IMR-90 (cell line): ENCODE measurements at regions not wholly inside any gene's neighbourhood (a gene's known extent, or its start where the extent isn't known, plus 50 kb on each side); places are given as distances from the start of the nearest gene placed in this dataset.

ENCODE experiments used
- ATAC-seq: fragments of 200-7000 bp; cut with Tn5 transposase; 2 replicates; pipeline ENCODE4 v1.9.1; 2020; ENCODE audit warnings: low read depth, mild to moderate bottlenecking, moderate library complexity
- BruUV-seq: library from RNA; stranded (reverse); fragments of 400-500 nt; replicated peaks from 2 replicates; lab custom pipeline; 2021; lab: Mats Ljungman, UMichigan
- CTCF ChIA-PET: fragments of 300-600 bp; formaldehyde crosslinking; extraction: SDS; loops from one replicate; lab custom pipeline; 2021; ENCODE audit warnings: antibody characterized with exemption; lab: Yijun Ruan, JAX
- POLR2A ChIA-PET: fragments of 300-600 bp; sonication (Branson Sonifier 250); formaldehyde crosslinking; loops from one replicate; lab custom pipeline; 2022; ENCODE audit warnings: antibody characterized with exemption; ENCODE audit not compliant: unreplicated experiment; lab: Charles Lee
- DNase-seq: peaks from one replicate; pipeline ENCODE4 v3.0.0; 2013
- H2AFZ ChIP-seq: replicated peaks from 2 replicates; pipeline ENCODE3; 2013; ENCODE audit warnings: low read length, mild to moderate bottlenecking; ENCODE audit not compliant: poor library complexity
- H2AK5ac ChIP-seq: 2 replicates; pipeline ENCODE4 v1.6.1; 2013; ENCODE audit warnings: low read depth, low read length, inconsistent platforms
- H2AK9ac ChIP-seq: replicated peaks from 2 replicates; pipeline ENCODE3; 2013; ENCODE audit warnings: mild to moderate bottlenecking, low read depth, low read length, moderate library complexity; ENCODE audit not compliant: poor library complexity
- H2BK120ac ChIP-seq: 2 replicates; pipeline ENCODE4 v1.6.1; 2013; ENCODE audit warnings: low read depth, low read length, inconsistent platforms
- H2BK15ac ChIP-seq: 3 replicates; pipeline ENCODE4 v1.6.1; 2013; ENCODE audit warnings: low read depth, low read length, inconsistent platforms
- H2BK20ac ChIP-seq: 2 replicates; pipeline ENCODE4 v1.6.1; 2013; ENCODE audit warnings: low read depth, mild to moderate bottlenecking, inconsistent platforms, low read length, moderate library complexity
- H2BK5ac ChIP-seq: 2 replicates; pipeline ENCODE4 v1.6.1; 2013; ENCODE audit warnings: mild to moderate bottlenecking, low read depth, low read length, inconsistent platforms; ENCODE audit not compliant: poor library complexity, severe bottlenecking
- H3K14ac ChIP-seq: replicated peaks from 2 replicates; pipeline ENCODE4 v1.6.1; 2013; ENCODE audit warnings: low read depth, low read length, inconsistent platforms
- H3K18ac ChIP-seq: 2 replicates; pipeline ENCODE4 v1.6.1; 2013; ENCODE audit warnings: low read depth, low read length, control low read depth
- H3K23ac ChIP-seq: 2 replicates; pipeline ENCODE4 v1.6.1; 2013; ENCODE audit warnings: low read depth, low read length, inconsistent platforms
- H3K27ac ChIP-seq: 2 replicates; pipeline ENCODE4 v1.5.1; 2013; ENCODE audit warnings: mild to moderate bottlenecking, control low read depth, low read length; ENCODE audit not compliant: insufficient read depth
- H3K27me3 ChIP-seq: 2 replicates; pipeline ENCODE4 v1.6.1; 2013; ENCODE audit warnings: low read length; ENCODE audit not compliant: control insufficient read depth, insufficient read depth
- H3K36me3 ChIP-seq: 2 replicates; pipeline ENCODE4 v1.6.1; 2013; ENCODE audit warnings: low read length, mixed read lengths; ENCODE audit not compliant: control insufficient read depth, insufficient read depth
- H3K4ac ChIP-seq: 2 replicates; pipeline ENCODE4 v1.6.1; 2013; ENCODE audit warnings: low read depth, low read length, inconsistent platforms
- H3K4me1 ChIP-seq: 2 replicates; pipeline ENCODE4 v1.6.1; 2013; ENCODE audit warnings: low read length, mixed read lengths; ENCODE audit not compliant: control insufficient read depth, insufficient read depth
- H3K4me2 ChIP-seq: 2 replicates; pipeline ENCODE4 v1.6.1; 2013; ENCODE audit warnings: low read depth, mild to moderate bottlenecking, control low read depth, low read length, moderate library complexity
- H3K4me3 ChIP-seq: 2 replicates; pipeline ENCODE4 v1.5.1; 2013; ENCODE audit warnings: low read depth, mild to moderate bottlenecking, control low read depth, low read length, moderate library complexity; ENCODE audit not compliant: insufficient read depth
- H3K56ac ChIP-seq: 2 replicates; pipeline ENCODE4 v1.6.1; 2013; ENCODE audit warnings: low read length, inconsistent platforms; ENCODE audit not compliant: insufficient read depth; ENCODE audit errors: extremely low read depth
- H3K79me1 ChIP-seq, 2 experiments: 2 replicates each; pipeline ENCODE4 v1.6.1; 2013; ENCODE audit warnings: low read length in 2 of 2, inconsistent platforms in 1 of 2, low read depth in 1 of 2
- H3K9ac ChIP-seq: 2 replicates; pipeline ENCODE4 v1.6.1; 2013; ENCODE audit warnings: low read depth, low read length, control low read depth
- H3K9me1 ChIP-seq: 2 replicates; pipeline ENCODE4 v1.6.1; 2013; ENCODE audit warnings: low read length, inconsistent platforms; ENCODE audit not compliant: insufficient read depth
- H3K9me3 ChIP-seq: 2 replicates; pipeline ENCODE4 v1.6.1; 2013; ENCODE audit warnings: low read length; ENCODE audit not compliant: control insufficient read depth, insufficient read depth
- H4K20me1 ChIP-seq: 2 replicates; pipeline ENCODE4 v1.6.1; 2013; ENCODE audit warnings: low read length, inconsistent platforms; ENCODE audit not compliant: insufficient read depth
- H4K5ac ChIP-seq: 2 replicates; pipeline ENCODE4 v1.6.1; 2013; ENCODE audit warnings: mild to moderate bottlenecking, low read depth, low read length, control low read depth
- H4K8ac ChIP-seq, 2 experiments: 2 replicates each; pipeline ENCODE4 v1.6.1; 2013; ENCODE audit warnings: low read depth in 2 of 2, low read length in 2 of 2, control low read depth in 1 of 2, inconsistent platforms in 1 of 2
- H4K91ac ChIP-seq: 2 replicates; pipeline ENCODE4 v1.6.1; 2013; ENCODE audit warnings: low read depth, low read length, inconsistent platforms; ENCODE audit not compliant: insufficient read depth
- CHD1 ChIP-seq: IDR thresholded peaks from 2 replicates; pipeline ENCODE4 v1.6.1; 2012; ENCODE audit warnings: low read depth, low read length, improper control_type of control experiment
- MAFK ChIP-seq: IDR thresholded peaks from 2 replicates; pipeline ENCODE4 v1.6.1; 2012; ENCODE audit warnings: low read depth, low read length, improper control_type of control experiment
- WGBS, 2 experiments: methylation state at CpG; one replicate each; pipeline versions ENCODE4 v1.1.5 to v1.1.7; 2013; ENCODE audit warnings: missing lambda C conversion rate in 2 of 2; ENCODE audit not compliant: insufficient read length in 1 of 2; ENCODE audit errors: extremely low coverage in 2 of 2; 5-methylcytosine and 5-hydroxymethylcytosine counted together
- dilution Hi-C: fragments of 300-500 bp; cut with HindIII; formaldehyde crosslinking; loops from one replicate; pipeline ENCODE4 v1.14.3; 2018; ENCODE audit warnings: low sequenced_read_pairs; ENCODE audit not compliant: unreplicated experiment
- in situ Hi-C: fragments of 300-500 bp; cut with MboI; formaldehyde crosslinking; loops from 3 replicates; pipeline ENCODE4 v1.14.3; 2019; ENCODE audit warnings: low sequenced_read_pairs, inconsistent platforms, mixed read lengths
- intact Hi-C: fragments of 100-400 bp; cut with micrococcal nuclease; formaldehyde crosslinking; loops from 2 replicates; pipeline ENCODE4 v1.10.0; 2022

DNA sequence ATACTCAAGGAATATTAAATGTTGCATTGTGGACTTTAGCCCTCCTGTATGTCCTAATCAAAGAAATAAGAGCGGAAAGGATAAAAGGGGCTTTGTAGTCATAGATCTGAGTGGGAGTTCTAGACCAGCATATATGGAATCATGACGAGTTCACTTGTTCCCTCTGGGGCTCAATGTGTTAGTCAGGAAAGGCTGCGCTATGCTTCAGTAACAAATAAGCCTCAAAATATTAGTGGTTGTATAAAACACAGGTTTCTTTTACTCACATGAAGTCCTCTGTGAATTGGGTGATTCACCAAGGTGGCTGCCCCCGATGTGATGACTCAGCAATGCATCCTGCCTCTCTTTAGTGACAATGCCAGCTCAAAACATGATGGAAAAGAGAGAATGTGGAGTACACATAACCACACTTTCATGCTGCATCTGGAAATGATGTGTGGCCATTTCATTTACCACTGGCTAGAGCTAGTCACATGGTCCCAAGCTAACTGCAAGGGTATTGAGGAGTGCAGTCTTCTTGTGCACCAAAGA lies 63.3 kb upstream of the IRX5 start:
- Histone ChIP-seq H3K36me3 (no peaks in the 10 kb centered on the region), H3K79me1 (no peaks in the 10 kb centered on the region), H2AK9ac (no peak overlapping the region), H2BK5ac (no peak overlapping the region), H3K4me1 (no peaks in the 10 kb centered on the region), H3K9ac (no peak overlapping the region), H3K14ac (no peak overlapping the region), H2BK120ac (no peak overlapping the region), H3K4me3 (no peak overlapping the region), H3K9me3 (0 out of 2 replicates have a peak, but pooled peaks cover 3% of the 10 kb centered on the region), H2BK15ac (no peak overlapping the region), H4K91ac (no peak overlapping the region), H4K5ac (no peak overlapping the region), H3K27ac (no peak overlapping the region), H2AFZ (no peak overlapping the region), H4K8ac (no peak overlapping the region), H3K4me2 (no peak overlapping the region), H3K27me3 (no peaks in the 10 kb centered on the region), H3K18ac (no peak overlapping the region), H4K20me1 (no peaks in the 10 kb centered on the region), H3K23ac (no peak overlapping the region), H3K56ac (no peak overlapping the region), H2BK20ac (no peak overlapping the region), H2AK5ac (no peak overlapping the region), H3K9me1 (no peaks in the 10 kb centered on the region), H3K4ac (no peak overlapping the region)
- intact Hi-C loops = no loop called here
- no CpG with 5 or more reads among the region's 4 CpGs for WGBS, 2 experiments
- ChIA-PET POLR2A (no interaction called here), CTCF (no interaction called here)
- no peak for DNase-seq
- ATAC-seq = no peak
- dilution Hi-C loops = no loop called here
- TF ChIP-seq CHD1 (no peak), MAFK (peak; percentile 42; the same call in 1 of the 2 replicates)
- no TSS peak for BruUV-seq
- in situ Hi-C loops = no loop called here
